ENCODE measurements at regions not wholly inside any gene's neighbourhood (a gene's known extent, or its start where the extent isn't known, plus 50 kb on each side); places are given as distances from the start of the nearest gene placed in this dataset.
"Not testable (repeated sequence)": the region's sequence is repeated elsewhere in the genome, so short reads cannot be mapped to it uniquely, and the experiment has no call there.

DNA sequence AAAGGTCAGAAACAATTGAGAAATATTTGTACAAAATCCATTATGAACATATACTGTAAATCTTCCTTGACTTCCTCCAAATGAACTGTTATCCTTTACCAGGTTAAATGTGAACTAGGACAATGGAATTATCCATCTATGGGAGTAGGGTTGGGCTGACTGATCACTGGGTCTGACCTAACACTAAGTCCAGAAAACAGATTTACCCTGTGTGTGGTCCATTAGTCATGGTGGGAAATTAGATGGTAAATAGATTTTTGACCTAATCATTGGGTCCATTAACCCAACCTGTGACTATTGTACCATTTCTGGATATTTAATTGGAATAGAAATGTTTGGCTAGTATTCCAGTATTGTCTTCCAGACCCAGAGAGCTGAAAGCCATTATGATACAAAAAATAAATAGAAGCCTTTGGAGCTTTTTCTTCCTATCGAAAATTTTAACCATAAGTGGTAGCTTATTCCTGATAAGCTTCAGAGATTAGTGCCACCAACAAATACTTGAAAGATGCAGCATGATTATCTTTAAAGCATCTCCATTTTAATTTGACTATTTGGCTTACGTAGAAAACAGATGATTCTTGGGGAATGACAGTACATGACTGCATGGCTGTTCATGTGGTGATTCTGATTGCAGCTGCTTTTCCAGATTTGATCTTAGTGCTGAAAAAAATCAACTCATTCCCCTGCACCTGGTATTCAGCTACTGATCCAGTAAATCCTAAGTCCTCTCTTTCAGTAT lies 703.2 kb upstream of the FSHR start:
- H3K27me3 ChIP-seq, result no peaks in the 10 kb centered on the region
- DNase-seq, result no peak
- no peaks in the 10 kb centered on the region for H3K36me3 ChIP-seq
- no peak for TF ChIP-seq POLR2A (IDR thresholded peaks at IDR 0.05)
- TF ChIP-seq, protein P1, sequence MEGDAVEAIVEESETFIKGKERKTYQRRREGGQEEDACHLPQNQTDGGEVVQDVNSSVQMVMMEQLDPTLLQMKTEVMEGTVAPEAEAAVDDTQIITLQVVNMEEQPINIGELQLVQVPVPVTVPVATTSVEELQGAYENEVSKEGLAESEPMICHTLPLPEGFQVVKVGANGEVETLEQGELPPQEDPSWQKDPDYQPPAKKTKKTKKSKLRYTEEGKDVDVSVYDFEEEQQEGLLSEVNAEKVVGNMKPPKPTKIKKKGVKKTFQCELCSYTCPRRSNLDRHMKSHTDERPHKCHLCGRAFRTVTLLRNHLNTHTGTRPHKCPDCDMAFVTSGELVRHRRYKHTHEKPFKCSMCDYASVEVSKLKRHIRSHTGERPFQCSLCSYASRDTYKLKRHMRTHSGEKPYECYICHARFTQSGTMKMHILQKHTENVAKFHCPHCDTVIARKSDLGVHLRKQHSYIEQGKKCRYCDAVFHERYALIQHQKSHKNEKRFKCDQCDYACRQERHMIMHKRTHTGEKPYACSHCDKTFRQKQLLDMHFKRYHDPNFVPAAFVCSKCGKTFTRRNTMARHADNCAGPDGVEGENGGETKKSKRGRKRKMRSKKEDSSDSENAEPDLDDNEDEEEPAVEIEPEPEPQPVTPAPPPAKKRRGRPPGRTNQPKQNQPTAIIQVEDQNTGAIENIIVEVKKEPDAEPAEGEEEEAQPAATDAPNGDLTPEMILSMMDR (IDR thresholded peaks at IDR 0.05), result no peak
- H3K4me3 ChIP-seq, result no peak overlapping the region
- H3K9me3 ChIP-seq, result no peaks in the 10 kb centered on the region
- no peak overlapping the region for H3K27ac ChIP-seq
- no peaks in the 10 kb centered on the region for H3K4me1 ChIP-seq

DNA sequence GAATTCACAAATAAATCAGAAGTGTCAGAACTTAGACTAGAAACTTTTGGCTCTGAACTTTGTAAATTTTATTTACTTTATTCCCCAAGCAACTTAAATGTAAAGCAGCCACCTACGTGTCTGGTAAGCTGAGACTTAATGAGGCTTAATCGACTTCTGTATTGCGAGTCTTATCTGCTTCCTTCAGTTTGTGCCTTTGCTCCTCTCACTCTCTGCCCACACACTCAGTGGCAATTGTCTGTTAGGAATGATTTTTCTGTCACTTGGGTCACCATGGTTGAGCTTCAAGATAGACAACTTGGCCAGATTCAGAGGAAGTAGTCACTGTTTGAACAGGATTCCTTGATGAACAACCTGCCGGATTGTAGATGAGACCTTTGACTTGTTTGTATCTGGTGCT lies 691.4 kb upstream of the FSHR start:
- Histone ChIP-seq H3K27me3 (no peaks in the 10 kb centered on the region), H3K4me1 (no peaks in the 10 kb centered on the region), H3K27ac (no peak overlapping the region), H3K36me3 (no peaks in the 10 kb centered on the region), H3K4me3 (no peak overlapping the region), H3K9me3 (no peaks in the 10 kb centered on the region)
- DNase-seq, result no peak
- TF ChIP-seq, protein P1 (IDR thresholded peaks at IDR 0.05), result no peak
- TF ChIP-seq POLR2A (IDR thresholded peaks at IDR 0.05), result no peak

GRCh38 chr2:49845021-49845420 lies 690.7 kb upstream of the FSHR start:
- no peak for TF ChIP-seq POLR2A (IDR thresholded peaks at IDR 0.05)
- TF ChIP-seq, protein P1 (IDR thresholded peaks at IDR 0.05), result no peak
- H3K27me3 ChIP-seq, result no peaks in the 10 kb centered on the region
- H3K9me3 ChIP-seq, result no peaks in the 10 kb centered on the region
- H3K36me3 ChIP-seq, result no peaks in the 10 kb centered on the region
- no peak overlapping the region for H3K27ac ChIP-seq
- no peak overlapping the region for H3K4me3 ChIP-seq
- H3K4me1 ChIP-seq, result no peaks in the 10 kb centered on the region
- no peak for DNase-seq

- H3K9me3 ChIP-seq, H3K27me3 ChIP-seq, H3K27ac ChIP-seq, DNase-seq, H3K4me1 ChIP-seq, H3K4me3 ChIP-seq, H3K36me3 ChIP-seq: not testable (repeated sequence)
Measured at GRCh38 chr2:49844113-49844512, 689.8 kb upstream of the FSHR start.

- no peaks in the 10 kb centered on the region for H3K36me3 ChIP-seq
- no peaks in the 10 kb centered on the region for H3K9me3 ChIP-seq
- TF ChIP-seq, protein P1 (IDR thresholded peaks at IDR 0.05), result no peak
- TF ChIP-seq POLR2A (IDR thresholded peaks at IDR 0.05), result no peak
- H3K27ac ChIP-seq, result no peak overlapping the region
- H3K4me3 ChIP-seq, result no peak overlapping the region
- H3K27me3 ChIP-seq, result no peaks in the 10 kb centered on the region
- DNase-seq, result no peak
- no peaks in the 10 kb centered on the region for H3K4me1 ChIP-seq
Measured at GRCh38 chr2:49843314-49843713, 689.0 kb upstream of the FSHR start.

DNA sequence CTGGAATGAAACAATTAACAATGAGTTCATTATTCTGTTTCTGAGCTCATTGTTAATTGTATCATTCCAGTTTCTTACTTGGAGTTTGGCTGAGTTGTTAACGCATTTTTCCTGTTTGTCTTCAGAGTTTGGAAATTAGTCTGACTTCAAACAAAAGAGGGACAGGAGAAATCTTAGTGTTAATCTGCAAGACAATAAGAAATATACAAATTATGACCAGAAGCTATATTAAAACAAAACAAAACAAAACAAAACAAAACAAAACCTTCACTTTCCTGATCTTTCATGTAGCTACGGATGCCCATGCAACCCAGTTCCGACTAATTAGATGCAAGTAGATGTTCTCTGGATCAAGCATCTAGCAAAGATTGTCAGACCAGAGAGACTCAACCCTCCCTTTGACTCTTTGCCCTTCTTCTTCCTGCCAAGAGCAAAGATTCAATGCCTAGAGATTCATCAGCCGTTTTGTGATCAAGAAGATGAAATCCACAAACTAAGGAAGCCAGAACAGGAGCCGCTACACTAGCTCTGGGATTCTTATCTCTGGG lies 686.2 kb upstream of the FSHR start:
- no peaks in the 10 kb centered on the region for H3K4me1 ChIP-seq
- H3K27me3 ChIP-seq, result no peaks in the 10 kb centered on the region
- no peak overlapping the region for H3K27ac ChIP-seq
- DNase-seq, result no peak
- no peaks in the 10 kb centered on the region for H3K9me3 ChIP-seq
- no peaks in the 10 kb centered on the region for H3K36me3 ChIP-seq
- TF ChIP-seq, protein P1 (IDR thresholded peaks at IDR 0.05), result no peak
- no peak for TF ChIP-seq POLR2A (IDR thresholded peaks at IDR 0.05)
- no peak overlapping the region for H3K4me3 ChIP-seq
